ENCODE measurements at regions not wholly inside any gene's neighbourhood (a gene's known extent, or its start where the extent isn't known, plus 50 kb on each side); places are given as distances from the start of the nearest gene placed in this dataset.

DNA sequence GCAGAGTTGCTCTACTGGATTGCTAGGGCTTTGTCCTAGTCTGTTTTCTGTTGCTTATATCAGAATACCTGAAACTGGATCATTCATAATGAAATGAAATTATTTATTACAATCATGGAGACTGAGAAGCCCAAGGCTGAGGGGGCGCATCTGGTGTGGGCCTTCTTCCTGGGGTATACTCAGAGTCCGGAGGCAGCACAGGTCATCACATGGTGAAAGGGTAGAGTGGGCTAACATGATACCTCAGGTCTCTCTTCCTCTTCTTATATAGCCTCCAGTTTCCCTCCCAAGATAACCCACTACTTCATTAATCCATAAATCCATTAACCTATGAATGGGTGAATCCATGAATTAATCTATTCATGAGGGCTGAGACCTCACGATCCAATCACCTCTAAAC lies 667.6 kb upstream of the NCAM2 start:
- TF ChIP-seq, protein P1, sequence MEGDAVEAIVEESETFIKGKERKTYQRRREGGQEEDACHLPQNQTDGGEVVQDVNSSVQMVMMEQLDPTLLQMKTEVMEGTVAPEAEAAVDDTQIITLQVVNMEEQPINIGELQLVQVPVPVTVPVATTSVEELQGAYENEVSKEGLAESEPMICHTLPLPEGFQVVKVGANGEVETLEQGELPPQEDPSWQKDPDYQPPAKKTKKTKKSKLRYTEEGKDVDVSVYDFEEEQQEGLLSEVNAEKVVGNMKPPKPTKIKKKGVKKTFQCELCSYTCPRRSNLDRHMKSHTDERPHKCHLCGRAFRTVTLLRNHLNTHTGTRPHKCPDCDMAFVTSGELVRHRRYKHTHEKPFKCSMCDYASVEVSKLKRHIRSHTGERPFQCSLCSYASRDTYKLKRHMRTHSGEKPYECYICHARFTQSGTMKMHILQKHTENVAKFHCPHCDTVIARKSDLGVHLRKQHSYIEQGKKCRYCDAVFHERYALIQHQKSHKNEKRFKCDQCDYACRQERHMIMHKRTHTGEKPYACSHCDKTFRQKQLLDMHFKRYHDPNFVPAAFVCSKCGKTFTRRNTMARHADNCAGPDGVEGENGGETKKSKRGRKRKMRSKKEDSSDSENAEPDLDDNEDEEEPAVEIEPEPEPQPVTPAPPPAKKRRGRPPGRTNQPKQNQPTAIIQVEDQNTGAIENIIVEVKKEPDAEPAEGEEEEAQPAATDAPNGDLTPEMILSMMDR (IDR thresholded peaks at IDR 0.05) = no peak
- TF ChIP-seq POLR2A (IDR thresholded peaks at IDR 0.05) (no peak), POLR2AphosphoS5 (IDR thresholded peaks at IDR 0.05) (no peak), EP300 (IDR thresholded peaks at IDR 0.05) (no peak)

Measured in gastroesophageal sphincter (tissue), 3 donors.